GM12873 (cell line): ENCODE measurements at regions not wholly inside any gene's neighbourhood (a gene's known extent, or its start where the extent isn't known, plus 50 kb on each side); places are given as distances from the start of the nearest gene placed in this dataset.

ENCODE experiments used
- CTCF ChIP-seq: IDR thresholded peaks from 2 replicates; pipeline ENCODE4 v1.5.1; 2012; ENCODE audit warnings: low read depth, mild to moderate bottlenecking, moderate library complexity, low read length, control low read depth; ENCODE audit not compliant: insufficient read depth; ENCODE audit errors: missing control alignments

- TF ChIP-seq CTCF, result no peak
Observed at GRCh38 chr15:39479911-39480310, 101.0 kb upstream of the THBS1 start.

- TF ChIP-seq CTCF, result no peak
Observed at GRCh38 chr15:39482459-39482858, 98.4 kb upstream of the THBS1 start.

GRCh38 chr15:39486621-39487457, 94.0 kb upstream of the THBS1 start:
- no peak for TF ChIP-seq CTCF

GRCh38 chr15:39487458-39487735, 93.5 kb upstream of the THBS1 start:
- TF ChIP-seq CTCF, result no peak

GRCh38 chr15:39488516-39488915, 92.4 kb upstream of the THBS1 start:
- no peak for TF ChIP-seq CTCF

GRCh38 chr15:39488961-39489360, 91.9 kb upstream of the THBS1 start:
- TF ChIP-seq CTCF, result no peak

GRCh38 chr15:39491115-39491885, 89.6 kb upstream of the THBS1 start:
- TF ChIP-seq CTCF, result no peak
